Spleen (tissue), 11 donors: ENCODE measurements at regions not wholly inside any gene's neighbourhood (a gene's known extent, or its start where the extent isn't known, plus 50 kb on each side); places are given as distances from the start of the nearest gene placed in this dataset.

Source experiments
- DNase-seq: peaks from one replicate; pipeline ENCODE4 v3.0.0-alpha.2; 2020
- H3K27ac ChIP-seq, 8 donors: fragments of 200-600 bp; sonication (generic) in 7 of 8; 1 replicate in 4 of 8; 2 replicates in 4 of 8; pipeline versions ENCODE4 v1.5.0 to v1.8.0; 2016 to 2021; ENCODE audit warnings: inconsistent platforms in 4 of 8, mild to moderate bottlenecking in 4 of 8, moderate library complexity in 1 of 8
- H3K27me3 ChIP-seq, 7 donors: fragments of 200-600 bp; sonication (generic) in 6 of 7; replicated peaks in 1 of 7; 1 replicate in 4 of 7; 2 replicates in 3 of 7; pipeline versions ENCODE4 v1.5.0 to v1.8.0; 2016 to 2021; ENCODE audit warnings: inconsistent platforms in 3 of 7, mild to moderate bottlenecking in 1 of 7
- H3K36me3 ChIP-seq, 6 donors: fragments of 200-600 bp; sonication (generic) in 5 of 6; 1 replicate in 4 of 6; 2 replicates in 2 of 6; pipeline versions ENCODE4 v1.5.0 to v1.8.0; 2016 to 2021; ENCODE audit warnings: inconsistent platforms in 2 of 6
- H3K4me1 ChIP-seq, 6 donors: fragments of 200-600 bp; sonication (generic) in 5 of 6; 1 replicate in 3 of 6; 2 replicates in 3 of 6; pipeline versions ENCODE4 v1.5.0 to v1.8.0; 2016 to 2021; ENCODE audit warnings: inconsistent platforms in 3 of 6
- H3K4me3 ChIP-seq, 8 donors: fragments of 200-600 bp; sonication (generic) in 7 of 8; 1 replicate in 4 of 8; 2 replicates in 4 of 8; pipeline versions ENCODE4 v1.5.0 to v1.8.0; 2016 to 2021; ENCODE audit warnings: inconsistent platforms in 4 of 8, mild to moderate bottlenecking in 4 of 8, moderate library complexity in 2 of 8
- H3K9me3 ChIP-seq, 8 donors: fragments of 200-600 bp; sonication (generic) in 7 of 8; 1 replicate in 4 of 8; 2 replicates in 4 of 8; pipeline versions ENCODE4 v1.5.0 to v1.8.0; 2016 to 2021; ENCODE audit warnings: inconsistent platforms in 4 of 8
- CTCF ChIP-seq, 11 experiments: fragments of 200-600 bp in 7 of 11; fragments of 450-650 bp in 4 of 11; sonication (generic) in 4 of 11; IDR thresholded peaks in 8 of 11; conservative IDR thresholded peaks in 3 of 11; 1 replicate in 7 of 11; 2 replicates in 4 of 11; pipeline versions ENCODE4 v1.4.0 to v1.8.0; 2016 to 2021; ENCODE audit warnings: antibody characterized with exemption in 11 of 11, inconsistent platforms in 4 of 11, mild to moderate bottlenecking in 1 of 11
- POLR2A ChIP-seq, 3 donors: fragments of 450-650 bp; IDR thresholded peaks; one replicate each; pipeline ENCODE4 v1.5.1; 2017; ENCODE audit warnings: antibody characterized with exemption in 3 of 3, mild to moderate bottlenecking in 1 of 3
- POLR2AphosphoS5 ChIP-seq, 3 donors: sonication (generic); formaldehyde crosslinking; IDR thresholded peaks; one replicate each; pipeline ENCODE4 v1.5.1; 2017; ENCODE audit warnings: antibody characterized with exemption in 3 of 3
- WGBS, 5 donors: extraction: QIAGEN DNeasy Blood & Tissue Kit in 3 of 5; methylation state at CpG; one replicate each; pipeline versions ENCODE4 v1.1.5 to v1.1.7; 2013 to 2018; 5-methylcytosine and 5-hydroxymethylcytosine counted together
- intact Hi-C: fragments of 100-400 bp; cut with DNase I; formaldehyde crosslinking; loops from one replicate; pipeline ENCODE4 v1.15.0; 2023; ENCODE audit warnings: low total_unique reads
- donor health status: healthy with polysubstance abuse.
- donor health status: DM: no; HTN: no; CAD: no; lungs with moderate emphysema.
- donor health status: DM: no; HTN: no; CAD: no.
- donor health status: Bipolar disorder and iron deficiency.
- donor health status: healthy.
- donor health status: DM: no; HTN: no; CAD: no.
- donor health status: DM: yes; HTN: yes; CAD: no.

DNA sequence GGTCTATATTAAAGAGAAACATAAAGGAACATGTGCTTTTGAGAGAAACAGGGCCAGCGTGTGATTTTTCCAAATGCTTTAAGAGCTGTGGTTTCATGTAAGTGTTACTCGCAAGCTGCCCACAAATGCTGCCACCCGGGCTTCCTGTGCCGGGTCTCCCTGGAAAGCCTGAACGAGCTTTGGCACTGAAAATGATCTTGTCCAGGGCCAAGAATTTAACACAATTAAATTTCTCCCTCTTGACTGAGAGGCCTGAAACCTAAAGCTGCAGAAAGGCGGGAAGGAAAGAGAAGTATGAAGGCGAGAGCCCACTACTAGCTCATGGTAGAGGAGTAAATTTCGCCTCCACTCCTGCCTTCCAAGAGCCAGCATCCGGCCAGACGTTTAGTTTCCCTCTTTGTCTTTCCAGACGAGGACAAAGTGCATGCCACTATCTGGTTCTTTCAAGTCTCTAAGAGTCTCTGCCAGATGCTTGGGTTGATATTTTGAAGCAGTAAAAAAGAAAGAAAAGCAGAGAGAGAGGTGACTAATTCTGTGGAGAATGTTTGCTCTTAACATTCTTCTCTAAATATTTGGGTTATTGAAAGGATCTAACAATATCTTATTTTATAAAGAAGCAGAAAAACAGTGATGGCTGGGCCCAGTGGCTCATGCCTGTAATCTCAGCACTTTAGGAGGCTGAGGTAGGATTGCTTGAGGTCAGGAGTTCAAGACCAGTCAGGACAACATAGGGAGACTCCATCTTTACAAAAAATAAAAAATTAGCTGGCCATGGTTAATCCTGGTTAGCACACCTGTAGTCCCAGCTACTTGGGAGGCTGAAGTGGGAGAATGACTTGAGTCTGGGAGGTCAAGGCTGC is 100.0 kb upstream of the HNRNPU start:
- Histone ChIP-seq H3K27ac (peak overlapping the region; percentile 28 to 72 (median 62)), H3K4me3 (no peak overlapping the region), H3K27me3 (no peaks in the 10 kb centered on the region), H3K36me3 (no peaks in the 10 kb centered on the region), H3K9me3 (no peaks in the 10 kb centered on the region), H3K4me1 (peaks cover 6 to 45% (median 30%) of the 10 kb centered on the region in 6 donors)
- no peak for DNase-seq
- intact Hi-C loops = loop anchor here (10.0 kb wide), 1 partner anchor 130 kb away; the partner anchor contains the start of gene COX20
- WGBS, 5 donors = 10 to 16% (median 14%) methylated on average over 10 to 11 of the region's 11 CpGs
- TF ChIP-seq POLR2A (IDR thresholded peaks at IDR 0.05) (no peak), CTCF (IDR thresholded peaks at IDR 0.05 in 8 of 11, conservative IDR thresholded peaks at IDR 0.05 in 3 of 11) (no peak)

DNA sequence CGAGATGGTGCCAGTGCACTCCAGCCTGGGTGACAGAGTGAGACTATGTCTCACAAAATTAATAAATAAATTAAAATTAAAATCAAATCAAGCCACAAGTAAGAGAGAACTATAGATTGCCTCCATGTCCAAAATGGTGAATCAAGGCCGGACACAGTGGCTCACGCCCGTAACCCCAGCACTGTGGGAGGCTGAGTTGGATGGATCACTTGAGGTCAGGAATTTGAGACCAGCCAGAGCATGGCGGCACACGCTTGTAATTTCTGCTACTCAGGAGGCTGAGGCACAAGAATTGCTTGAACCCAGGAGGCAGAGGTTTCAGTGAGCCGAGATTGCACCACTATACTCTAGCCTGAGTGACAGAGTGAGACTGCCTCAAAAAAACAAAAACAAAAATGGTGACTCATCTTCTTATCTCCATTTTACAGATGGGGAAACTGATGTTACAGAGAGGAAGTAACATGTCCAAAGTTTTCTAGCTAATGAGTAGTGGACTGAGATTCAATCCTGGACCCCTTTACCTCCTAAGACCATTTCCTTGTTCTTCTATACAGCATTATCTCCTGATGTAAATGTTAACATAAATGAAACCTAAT is 99.0 kb upstream of the HNRNPU start:
- TF ChIP-seq CTCF (IDR thresholded peaks at IDR 0.05 in 8 of 11, conservative IDR thresholded peaks at IDR 0.05 in 3 of 11) (no peak), POLR2A (IDR thresholded peaks at IDR 0.05) (no peak), POLR2AphosphoS5 (IDR thresholded peaks at IDR 0.05) (no peak)

DNA sequence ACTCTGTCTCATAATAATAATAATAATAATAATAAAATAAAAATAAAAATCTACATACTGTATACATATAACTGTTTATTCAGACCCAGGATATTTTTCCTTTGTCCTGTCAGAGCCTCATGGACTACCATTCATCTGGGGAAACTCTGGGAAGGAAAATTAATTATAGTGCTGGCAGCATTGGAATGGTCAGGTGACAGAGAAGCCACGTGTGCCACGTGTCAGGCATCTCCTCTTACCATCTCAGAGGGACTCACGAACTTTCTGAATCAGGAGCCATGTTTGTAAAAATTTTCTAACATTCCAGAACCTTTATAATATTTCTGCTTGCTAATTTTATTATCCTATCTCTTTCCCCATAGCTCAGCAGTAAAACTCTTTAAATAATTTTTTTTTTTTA is 97.8 kb upstream of the HNRNPU start:
- TF ChIP-seq POLR2A (IDR thresholded peaks at IDR 0.05) = no peak
- TF ChIP-seq CTCF (IDR thresholded peaks at IDR 0.05 in 8 of 11, conservative IDR thresholded peaks at IDR 0.05 in 3 of 11) = no peak
- TF ChIP-seq POLR2AphosphoS5 (IDR thresholded peaks at IDR 0.05) = no peak
- no peak for DNase-seq
- Histone ChIP-seq H3K9me3 (no peaks in the 10 kb centered on the region), H3K4me3 (no peak overlapping the region), H3K27ac (no peak overlapping the region), H3K36me3 (no peaks in the 10 kb centered on the region), H3K27me3 (no peaks in the 10 kb centered on the region), H3K4me1 (peaks cover 4 to 38% (median 23%) of the 10 kb centered on the region in 6 donors)
- intact Hi-C loops = loop anchor here (10.0 kb wide), 1 partner anchor 127 kb away; the partner anchor contains the start of gene COX20
- 62 to 80% (median 77%) methylated on average over 3 of the region's 3 CpGs for WGBS, 5 donors

More for the DNA sequence above, 99.0 kb upstream of the HNRNPU start:
- H3K4me1 ChIP-seq = peaks cover 4 to 35% (median 22%) of the 10 kb centered on the region in 6 donors
- no peaks in the 10 kb centered on the region for H3K36me3 ChIP-seq
- H3K4me3 ChIP-seq = no peak overlapping the region
- 89 to 94% (median 92%) methylated on average over 7 of the region's 7 CpGs for WGBS, 5 donors
- no peaks in the 10 kb centered on the region for H3K9me3 ChIP-seq
- H3K27ac ChIP-seq = peak overlapping the region in 4 of 8 donors; percentile 32 to 72 (median 62)
- no peaks in the 10 kb centered on the region for H3K27me3 ChIP-seq
- no peak for DNase-seq
- intact Hi-C loops = loop anchor here (10.0 kb wide), 1 partner anchor 129 kb away; the partner anchor contains the start of gene COX20

DNA sequence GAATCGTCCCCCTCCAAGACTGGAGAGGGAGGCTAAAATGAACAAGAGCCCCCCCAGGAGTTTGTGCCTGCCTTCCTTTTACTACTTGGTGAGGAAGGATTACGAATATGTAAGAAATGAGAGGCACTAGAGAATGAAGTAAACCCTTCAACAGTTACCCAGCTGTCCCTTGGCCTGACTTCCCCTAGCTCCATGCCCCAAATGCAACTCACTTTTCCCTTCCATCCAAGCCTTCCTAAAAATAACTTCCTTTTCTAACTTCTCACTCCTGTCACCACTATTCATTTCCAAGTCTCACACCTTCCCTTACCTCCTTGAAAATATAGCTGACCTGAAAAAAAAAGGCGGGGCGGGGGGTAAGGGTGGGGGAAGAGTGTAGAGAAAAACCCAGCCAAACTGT is 96.6 kb upstream of the HNRNPU start:
- H3K27ac ChIP-seq = no peak overlapping the region

More for the DNA sequence above, 96.6 kb upstream of the HNRNPU start:
- Histone ChIP-seq H3K4me1 (peaks cover 4 to 37% (median 23%) of the 10 kb centered on the region in 6 donors), H3K27me3 (no peaks in the 10 kb centered on the region), H3K36me3 (no peaks in the 10 kb centered on the region), H3K4me3 (no peak overlapping the region), H3K9me3 (no peaks in the 10 kb centered on the region)
- TF ChIP-seq CTCF (IDR thresholded peaks at IDR 0.05 in 8 of 11, conservative IDR thresholded peaks at IDR 0.05 in 3 of 11) (no peak), POLR2AphosphoS5 (IDR thresholded peaks at IDR 0.05) (no peak), POLR2A (IDR thresholded peaks at IDR 0.05) (no peak)
- DNase-seq = no peak
- whole genome bisulfite sequencing, 5 donors = 78 to 88% (median 83%) methylated on average over 4 of the region's 4 CpGs
- intact Hi-C loops = loop anchor here (10.0 kb wide), 1 partner anchor 126 kb away; the partner anchor contains the start of gene COX20
